ENCODE measurements at regions not wholly inside any gene's neighbourhood (a gene's known extent, or its start where the extent isn't known, plus 50 kb on each side); places are given as distances from the start of the nearest gene placed in this dataset.

DNA sequence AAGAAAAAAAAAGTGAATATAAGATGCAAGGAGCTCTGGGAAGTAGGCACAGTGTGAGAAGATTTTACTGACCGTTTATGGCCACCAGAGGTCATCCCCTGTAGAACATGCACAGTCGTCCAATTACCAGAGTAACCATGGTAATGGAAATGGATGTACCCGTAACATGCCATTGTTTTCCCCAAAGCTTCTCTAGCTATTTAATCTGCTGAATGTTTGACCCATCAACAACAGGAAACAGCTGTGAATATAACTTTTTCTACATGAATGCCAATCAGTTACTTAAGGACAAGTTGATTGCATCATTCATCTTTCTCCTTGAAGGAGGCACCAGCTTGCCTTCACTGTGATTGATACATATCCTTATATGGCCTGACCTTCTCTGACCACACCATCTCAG, 1967.0 kb upstream of the CDH9 start:
- no peak for TF ChIP-seq POLR2A (IDR thresholded peaks at IDR 0.05)
- TF ChIP-seq, protein P1, sequence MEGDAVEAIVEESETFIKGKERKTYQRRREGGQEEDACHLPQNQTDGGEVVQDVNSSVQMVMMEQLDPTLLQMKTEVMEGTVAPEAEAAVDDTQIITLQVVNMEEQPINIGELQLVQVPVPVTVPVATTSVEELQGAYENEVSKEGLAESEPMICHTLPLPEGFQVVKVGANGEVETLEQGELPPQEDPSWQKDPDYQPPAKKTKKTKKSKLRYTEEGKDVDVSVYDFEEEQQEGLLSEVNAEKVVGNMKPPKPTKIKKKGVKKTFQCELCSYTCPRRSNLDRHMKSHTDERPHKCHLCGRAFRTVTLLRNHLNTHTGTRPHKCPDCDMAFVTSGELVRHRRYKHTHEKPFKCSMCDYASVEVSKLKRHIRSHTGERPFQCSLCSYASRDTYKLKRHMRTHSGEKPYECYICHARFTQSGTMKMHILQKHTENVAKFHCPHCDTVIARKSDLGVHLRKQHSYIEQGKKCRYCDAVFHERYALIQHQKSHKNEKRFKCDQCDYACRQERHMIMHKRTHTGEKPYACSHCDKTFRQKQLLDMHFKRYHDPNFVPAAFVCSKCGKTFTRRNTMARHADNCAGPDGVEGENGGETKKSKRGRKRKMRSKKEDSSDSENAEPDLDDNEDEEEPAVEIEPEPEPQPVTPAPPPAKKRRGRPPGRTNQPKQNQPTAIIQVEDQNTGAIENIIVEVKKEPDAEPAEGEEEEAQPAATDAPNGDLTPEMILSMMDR (IDR thresholded peaks at IDR 0.05): no peak
- TF ChIP-seq POLR2AphosphoS5 (IDR thresholded peaks at IDR 0.05): no peak
